ENCODE measurements at regions not wholly inside any gene's neighbourhood (a gene's known extent, or its start where the extent isn't known, plus 50 kb on each side); places are given as distances from the start of the nearest gene placed in this dataset.
"Not testable (repeated sequence)": the region's sequence is repeated elsewhere in the genome, so short reads cannot be mapped to it uniquely, and the experiment has no call there.

- DNase-seq = no peak
These were observed 50.8 kb upstream of the MAX start for GRCh38 chr14:65153101-65153500.

GRCh38 chr14:65156568-65157366 lies 54.5 kb upstream of the MAX start:
- peak; percentile 10 for DNase-seq

- peak; percentile 36 for DNase-seq
These were observed 57.2 kb upstream of the MAX start for GRCh38 chr14:65159281-65160062.

DNA sequence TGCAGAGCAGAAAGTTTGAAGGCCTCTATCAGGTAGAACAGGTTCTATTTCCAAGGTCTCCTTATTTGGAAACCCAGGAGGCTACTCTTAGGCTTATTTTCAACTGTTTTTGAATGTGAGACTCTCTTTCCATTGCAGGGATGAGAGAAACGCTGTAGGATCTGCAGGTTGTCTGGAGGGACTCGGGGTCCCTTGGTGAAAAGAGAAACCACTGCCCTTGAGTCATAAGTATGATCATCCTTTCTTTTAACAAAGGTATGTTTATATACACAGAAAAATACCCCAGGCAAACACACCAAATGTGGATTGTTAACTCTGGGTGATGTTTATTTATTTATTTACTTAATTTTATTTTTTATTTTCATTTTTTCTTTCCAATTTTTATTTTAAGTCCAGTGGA lies 57.8 kb upstream of the MAX start:
- DNase-seq = no peak

DNA sequence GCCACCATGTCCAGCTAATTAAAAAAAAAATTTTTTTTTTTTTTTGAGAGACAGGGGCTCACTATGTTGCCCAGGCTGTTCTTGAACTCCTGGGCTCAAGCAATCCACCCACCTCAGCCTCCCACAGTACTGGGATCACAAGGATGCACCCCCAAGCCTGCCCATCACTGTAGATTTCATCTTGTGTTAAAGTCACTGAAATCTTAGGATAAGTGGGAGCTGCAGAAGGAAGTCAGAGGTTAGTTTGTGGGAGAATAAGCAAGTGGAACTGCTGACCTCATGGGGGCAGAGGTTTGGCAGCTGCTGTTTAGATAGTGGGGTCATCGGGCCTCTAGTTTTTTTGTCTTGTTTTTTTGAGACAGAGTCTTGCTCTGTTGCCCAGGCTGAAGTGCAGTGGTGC lies 59.7 kb upstream of the MAX start:
- no peak for DNase-seq

DNA sequence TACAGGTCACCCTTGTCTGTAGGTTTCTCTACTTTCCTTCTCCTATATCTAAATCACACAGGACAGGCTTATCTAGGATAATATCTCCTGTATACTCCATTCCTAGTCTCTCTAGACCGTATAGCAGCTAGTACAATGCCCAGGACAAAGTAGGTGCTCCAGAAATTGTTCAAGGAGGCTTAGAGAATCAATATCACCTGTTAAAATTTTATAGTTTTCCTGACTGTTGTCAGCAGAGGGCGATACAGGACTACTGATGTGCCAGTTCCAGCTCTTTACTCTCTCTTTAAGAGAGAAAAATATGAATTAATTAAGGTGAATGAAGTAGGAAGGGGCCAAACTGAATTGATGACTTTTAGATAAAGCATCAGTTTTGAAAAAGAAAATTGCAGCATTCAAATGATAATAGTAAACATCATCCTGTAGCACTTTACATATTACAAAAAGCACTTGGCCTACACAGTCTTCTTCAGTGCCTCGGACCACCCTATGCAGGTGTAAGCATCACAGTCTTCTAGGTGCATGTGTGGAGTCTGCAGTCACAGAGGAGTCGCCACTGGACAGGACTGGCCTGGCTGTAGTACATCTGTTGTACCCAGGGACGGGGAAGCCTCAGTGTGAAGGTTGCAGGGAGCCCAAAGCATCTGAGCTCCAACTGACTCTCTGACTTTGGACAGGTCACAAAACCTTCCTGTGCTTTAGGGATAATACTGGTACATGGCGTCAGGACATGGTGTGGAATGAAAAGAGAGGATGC lies 61.9 kb upstream of the MAX start:
- peak; percentile 18 for DNase-seq

DNA sequence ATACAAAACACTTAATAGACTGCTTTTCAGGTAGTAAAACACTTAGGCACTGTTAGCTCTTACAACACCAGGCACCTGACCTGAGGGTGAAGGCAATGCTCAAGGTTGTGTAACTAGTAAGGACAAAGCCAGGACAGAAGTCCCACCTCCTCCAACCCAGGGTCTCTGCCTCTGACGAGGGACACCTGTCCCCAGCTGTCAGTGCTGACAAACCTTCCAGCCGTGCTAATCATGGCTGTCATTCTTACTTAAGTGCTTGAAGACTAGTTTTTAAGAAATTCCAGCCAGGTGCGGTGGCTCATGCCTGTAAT lies 62.5 kb upstream of the MAX start:
- DNase-seq = no peak

DNA sequence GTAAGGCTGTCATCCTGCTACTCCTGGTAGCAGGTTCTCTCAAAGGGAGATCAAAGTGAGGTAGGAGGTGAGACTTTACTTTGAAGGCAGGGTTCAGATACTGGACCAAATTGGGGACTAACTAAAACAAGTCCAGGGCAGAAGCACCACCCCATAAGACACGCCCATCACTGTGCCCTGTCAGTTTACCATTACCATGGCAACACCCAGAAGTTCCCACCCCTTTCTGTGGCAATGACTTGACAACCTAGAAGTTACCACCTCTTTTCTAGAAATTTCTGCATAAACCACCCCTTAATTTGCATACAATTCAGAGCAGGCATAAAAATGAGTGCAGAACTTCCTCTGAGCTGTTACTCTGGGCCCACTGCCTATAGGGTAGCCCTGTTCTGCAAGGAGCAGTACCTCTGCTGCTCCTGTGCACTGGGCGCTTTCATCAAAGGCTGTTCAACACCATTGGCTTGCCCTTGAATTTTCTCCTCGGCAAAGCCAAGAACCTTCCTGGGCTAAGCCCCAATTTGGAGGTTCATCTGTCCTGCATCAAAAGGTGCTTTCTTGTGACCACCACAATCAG lies 64.8 kb upstream of the MAX start:
- DNase-seq = no peak

GRCh38 chr14:65168840-65169239 lies 66.5 kb upstream of the MAX start:
- no peak for DNase-seq

DNA sequence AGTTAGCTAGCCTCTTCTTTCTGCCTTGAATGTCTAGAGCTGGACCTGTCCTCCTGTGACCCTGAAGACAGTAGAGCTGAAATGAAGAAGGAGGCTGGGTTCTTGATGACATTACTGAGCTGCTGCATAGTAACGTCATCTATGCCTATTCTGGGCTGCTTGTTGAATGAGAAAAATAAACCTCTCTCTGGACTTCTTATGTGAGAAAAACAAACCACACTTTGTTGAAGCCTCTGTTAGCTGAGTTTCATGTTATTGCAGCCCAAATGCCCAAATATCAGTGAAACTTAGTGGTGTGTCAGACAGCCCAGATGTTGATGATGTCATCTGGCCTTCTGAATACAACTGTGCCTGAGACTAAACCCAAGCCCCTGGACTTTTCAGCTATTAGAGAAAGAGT lies 67.0 kb upstream of the MAX start:
- no peak for DNase-seq

- no peak for DNase-seq
These were observed 68.0 kb upstream of the MAX start for GRCh38 chr14:65170318-65170717.

DNA sequence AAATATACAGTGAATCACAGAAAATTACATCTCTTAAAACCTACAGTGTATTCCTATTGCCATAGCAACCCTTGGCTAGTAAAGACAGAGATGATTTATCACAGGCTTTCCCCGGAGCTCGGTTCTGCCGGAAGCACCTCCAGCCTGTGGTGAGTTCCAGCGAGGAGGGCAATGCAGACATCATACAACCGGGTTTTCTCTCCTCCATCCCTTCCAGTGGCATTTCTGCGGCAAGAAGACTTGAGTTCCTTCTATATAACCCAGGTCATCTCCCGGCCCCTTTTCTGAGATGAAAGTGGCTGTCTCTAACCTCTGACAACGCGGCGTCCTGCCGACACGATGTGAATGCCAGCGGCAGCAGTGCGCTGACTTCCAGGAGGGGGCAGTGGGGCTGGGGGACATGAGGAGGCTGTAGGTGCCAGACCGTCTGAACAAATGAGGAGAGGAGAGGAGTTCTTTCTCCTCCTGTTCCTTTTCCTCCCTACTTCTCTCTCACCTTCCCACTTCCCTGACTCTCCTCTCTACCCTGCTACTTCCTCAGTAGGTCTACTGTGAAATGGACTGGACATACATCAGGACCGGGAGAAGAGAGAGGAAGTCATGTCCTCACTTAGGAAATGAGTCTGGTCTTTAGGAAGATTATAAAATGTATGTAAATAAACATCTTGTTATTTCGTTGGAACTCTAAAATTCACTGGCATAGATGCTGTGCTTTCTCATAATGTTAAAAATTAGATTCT lies 68.6 kb upstream of the MAX start:
- DNase-seq = peak; percentile 48

- DNase-seq = no peak
These were observed 71.8 kb upstream of the MAX start for GRCh38 chr14:65173973-65174693.

GRCh38 chr14:65174783-65175182 lies 72.5 kb upstream of the MAX start:
- no peak for DNase-seq

DNA sequence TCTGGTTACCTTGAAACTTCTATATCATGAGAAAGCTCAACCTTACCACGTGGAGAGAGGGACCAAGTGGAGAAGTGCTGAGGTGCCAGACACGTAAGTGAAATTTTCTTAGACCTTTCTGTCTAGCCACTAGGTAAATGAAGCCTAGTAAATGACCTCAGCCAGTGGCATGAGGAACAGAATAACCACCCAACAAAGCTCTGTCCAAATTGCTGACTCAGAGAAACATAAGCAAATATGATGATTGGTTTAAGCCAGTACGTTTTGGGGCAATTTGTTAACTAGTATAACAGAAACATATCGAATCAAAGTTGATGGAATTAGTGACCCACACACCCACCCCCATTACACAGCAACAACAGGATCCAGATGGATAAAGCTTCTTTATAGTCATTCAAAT lies 75.2 kb upstream of the MAX start:
- no peak for DNase-seq

DNA sequence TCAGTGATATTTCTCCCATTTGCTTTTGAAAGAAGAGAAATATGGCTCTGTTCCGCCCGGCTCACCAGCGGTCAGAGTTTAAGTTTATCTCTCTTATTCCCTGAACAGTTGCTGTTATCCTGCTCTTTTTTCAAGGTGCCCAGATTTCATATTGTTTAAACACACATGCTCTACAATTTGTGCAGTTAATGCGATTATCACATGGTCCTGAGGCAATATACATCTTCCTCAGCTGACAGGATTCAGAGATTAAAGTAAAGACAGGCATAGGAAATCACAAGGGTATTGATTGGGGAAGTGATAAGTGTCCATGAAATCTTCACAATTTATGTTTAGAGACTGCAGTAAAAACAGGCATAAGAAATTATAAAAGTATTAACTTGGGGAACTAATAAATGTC lies 76.9 kb upstream of the MAX start:
- DNase-seq = not testable (repeated sequence)

DNA sequence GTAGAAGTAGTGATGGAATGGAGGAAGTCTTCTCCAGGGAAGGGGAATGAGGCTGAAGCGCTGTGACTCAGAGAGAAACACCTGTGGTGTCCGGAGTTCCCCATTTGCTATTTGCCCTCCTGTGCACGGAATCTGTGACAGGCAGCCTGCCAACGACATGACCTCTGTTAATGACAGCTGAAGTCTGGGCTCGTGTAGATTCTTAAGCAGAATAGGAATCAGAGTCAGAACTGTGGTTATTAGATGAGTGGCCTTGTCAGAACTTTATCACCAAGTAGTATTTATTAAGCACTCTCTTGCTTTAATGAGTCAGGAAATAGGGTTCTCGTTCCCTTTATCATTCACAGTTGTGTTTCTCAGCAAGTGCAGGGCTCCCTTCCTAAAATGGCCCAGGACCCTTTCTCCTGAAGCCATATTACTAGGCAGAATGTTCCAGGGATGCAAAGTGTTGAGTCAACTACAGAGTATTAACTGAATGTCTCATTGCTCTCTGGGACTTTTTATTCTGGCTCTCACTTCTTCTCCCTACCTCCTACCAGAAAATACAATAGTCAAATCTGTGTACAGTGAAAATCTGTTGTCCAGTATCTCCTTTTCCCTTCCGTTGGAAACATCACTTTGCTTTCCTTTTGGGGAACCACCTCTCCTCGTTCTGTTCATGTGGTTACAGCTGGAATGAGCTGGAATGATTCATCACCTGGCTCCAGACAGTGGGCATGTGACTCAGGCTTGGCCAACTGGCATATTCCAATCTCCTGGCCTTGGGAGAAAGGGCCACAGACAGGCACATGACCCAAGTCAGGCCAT lies 77.8 kb upstream of the MAX start:
- DNase-seq = peak; percentile 84

DNA sequence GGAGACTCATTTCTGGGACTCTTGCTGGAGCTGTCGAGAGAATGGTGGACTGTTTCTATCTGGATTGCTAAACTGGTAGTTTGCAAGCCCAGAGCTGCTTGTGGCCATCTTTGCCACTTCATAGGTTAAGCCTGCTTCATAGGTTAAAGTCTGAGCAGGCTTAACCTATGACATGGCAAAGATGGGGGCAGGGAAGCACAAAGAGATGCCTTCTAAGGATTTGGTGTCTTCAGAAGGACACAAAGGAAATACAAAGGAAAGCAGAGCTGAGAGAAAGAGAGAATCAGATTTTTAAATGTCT lies 78.4 kb upstream of the MAX start:
- DNase-seq = no peak

GRCh38 chr14:65184032-65184764 lies 81.9 kb upstream of the MAX start:
- peak; percentile 40 for DNase-seq

- no peak for DNase-seq
These were observed 83.5 kb upstream of the MAX start for GRCh38 chr14:65185829-65186228.

DNA sequence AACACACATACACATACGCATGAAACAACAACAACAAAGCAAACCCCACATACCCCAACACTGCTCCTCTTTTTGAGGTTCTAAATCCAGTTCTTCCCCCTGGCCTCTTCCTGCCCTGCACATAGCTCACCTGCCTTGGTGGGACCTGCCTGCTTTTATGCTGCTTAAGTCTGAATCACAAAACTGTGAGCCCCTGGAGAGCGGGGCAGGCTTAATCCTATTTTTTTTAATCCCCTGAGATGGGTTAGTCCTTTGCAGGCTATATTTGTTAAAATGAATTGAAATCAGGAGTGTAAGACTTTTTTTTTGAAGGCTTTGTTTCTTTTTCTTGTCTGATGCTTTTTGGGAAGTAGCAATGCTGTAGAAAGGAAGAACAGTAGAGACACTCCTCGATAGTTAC lies 84.6 kb upstream of the MAX start:
- no peak for DNase-seq

Data from kidney glomerular epithelial cell (primary cell).